ENCODE measurements at regions not wholly inside any gene's neighbourhood (a gene's known extent, or its start where the extent isn't known, plus 50 kb on each side); places are given as distances from the start of the nearest gene placed in this dataset.

- no peak for DNase-seq
- intact Hi-C loops (cut with DNase I): loop anchor here (2.0 to 10.0 kb wide), 2 partner anchors 201 to 259 kb away; no protein-coding TSS in a partner anchor
- no peak overlapping the region for H3K27ac ChIP-seq
- H3K27me3 ChIP-seq: peaks cover 6 to 53% (median 46%) of the 10 kb centered on the region in 3 donors
- peaks cover 0 to 11% (median 9%) of the 10 kb centered on the region in 4 donors for H3K4me1 ChIP-seq
- 31 to 40% methylated on average over 36 of the region's 36 CpGs for WGBS, 2 donors
- TF ChIP-seq POLR2AphosphoS5 (IDR thresholded peaks at IDR 0.05) (no peak), POLR2A (IDR thresholded peaks at IDR 0.05) (no peak)
- TF ChIP-seq, protein P1, sequence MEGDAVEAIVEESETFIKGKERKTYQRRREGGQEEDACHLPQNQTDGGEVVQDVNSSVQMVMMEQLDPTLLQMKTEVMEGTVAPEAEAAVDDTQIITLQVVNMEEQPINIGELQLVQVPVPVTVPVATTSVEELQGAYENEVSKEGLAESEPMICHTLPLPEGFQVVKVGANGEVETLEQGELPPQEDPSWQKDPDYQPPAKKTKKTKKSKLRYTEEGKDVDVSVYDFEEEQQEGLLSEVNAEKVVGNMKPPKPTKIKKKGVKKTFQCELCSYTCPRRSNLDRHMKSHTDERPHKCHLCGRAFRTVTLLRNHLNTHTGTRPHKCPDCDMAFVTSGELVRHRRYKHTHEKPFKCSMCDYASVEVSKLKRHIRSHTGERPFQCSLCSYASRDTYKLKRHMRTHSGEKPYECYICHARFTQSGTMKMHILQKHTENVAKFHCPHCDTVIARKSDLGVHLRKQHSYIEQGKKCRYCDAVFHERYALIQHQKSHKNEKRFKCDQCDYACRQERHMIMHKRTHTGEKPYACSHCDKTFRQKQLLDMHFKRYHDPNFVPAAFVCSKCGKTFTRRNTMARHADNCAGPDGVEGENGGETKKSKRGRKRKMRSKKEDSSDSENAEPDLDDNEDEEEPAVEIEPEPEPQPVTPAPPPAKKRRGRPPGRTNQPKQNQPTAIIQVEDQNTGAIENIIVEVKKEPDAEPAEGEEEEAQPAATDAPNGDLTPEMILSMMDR (IDR thresholded peaks at IDR 0.05): peak in 2 of 4 experiments; percentile 20 to 52
- no peak overlapping the region for H3K4me3 ChIP-seq
- no peaks in the 10 kb centered on the region for H3K36me3 ChIP-seq
- no peaks in the 10 kb centered on the region for H3K9me3 ChIP-seq
Measured at GRCh38 chr12:132413931-132414588, 75.9 kb upstream of the FBRSL1 start.

- WGBS, 2 donors: 69 to 79% methylated on average over 7 of the region's 7 CpGs
- TF ChIP-seq, protein P1 (IDR thresholded peaks at IDR 0.05): no peak
- no peak for TF ChIP-seq POLR2AphosphoS5 (IDR thresholded peaks at IDR 0.05)
- TF ChIP-seq EP300 (IDR thresholded peaks at IDR 0.05): no peak
- no peak for TF ChIP-seq POLR2A (IDR thresholded peaks at IDR 0.05)
- Histone ChIP-seq H3K9me3 (no peaks in the 10 kb centered on the region), H3K36me3 (no peaks in the 10 kb centered on the region), H3K27ac (no peak overlapping the region), H3K27me3 (peaks cover 6 to 57% (median 39%) of the 10 kb centered on the region in 3 donors), H3K4me3 (no peak overlapping the region), H3K4me1 (peaks cover 0 to 11% (median 9%) of the 10 kb centered on the region in 4 donors)
- DNase-seq: no peak
- intact Hi-C loops (cut with DNase I): loop anchor here (10.0 kb wide), 1 partner anchor 257 kb away; no protein-coding TSS in a partner anchor
Measured at GRCh38 chr12:132411457-132411856, 78.5 kb upstream of the FBRSL1 start.

DNA sequence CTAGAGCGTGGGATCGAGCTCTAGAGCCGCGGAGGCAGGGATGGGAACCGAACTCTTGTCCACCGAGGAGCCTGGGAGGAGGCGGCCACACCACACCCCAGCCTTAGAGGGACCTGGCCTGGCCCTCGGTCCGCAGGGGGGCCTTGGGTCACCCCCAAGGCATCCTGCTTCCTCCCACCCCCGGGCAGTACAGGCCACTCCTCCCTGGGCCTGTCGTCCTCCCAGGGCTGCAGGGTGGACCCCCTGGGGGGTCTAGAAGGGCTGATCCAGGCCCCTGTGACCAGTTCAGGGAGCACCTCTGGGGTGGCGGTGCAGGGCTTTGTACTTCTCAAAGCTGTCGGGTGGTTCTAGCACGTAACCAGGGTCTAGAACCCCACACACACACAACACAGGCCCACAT lies 79.1 kb upstream of the FBRSL1 start:
- intact Hi-C loops (cut with DNase I): loop anchor here (10.0 kb wide), 1 partner anchor 256 kb away; no protein-coding TSS in a partner anchor
- H3K4me1 ChIP-seq: peaks cover 0 to 11% (median 9%) of the 10 kb centered on the region in 4 donors

DNA sequence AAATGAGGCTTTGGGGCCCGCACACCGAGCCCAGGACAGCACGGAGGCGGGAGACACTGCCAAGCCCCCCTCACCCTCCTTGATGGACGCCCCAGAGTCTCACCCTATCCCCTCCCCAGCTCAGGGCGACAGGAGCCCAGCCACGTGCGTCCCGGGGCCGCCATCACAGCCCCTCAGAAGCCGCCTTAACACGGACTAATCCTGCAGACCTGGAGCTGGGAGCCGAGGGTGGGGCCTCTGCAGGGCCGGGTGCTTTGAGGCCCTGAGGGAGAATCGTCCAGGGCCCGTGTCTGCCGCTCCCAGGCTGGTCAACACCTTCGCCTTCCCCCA lies 79.7 kb upstream of the FBRSL1 start:
- peaks cover 0 to 11% (median 8%) of the 10 kb centered on the region in 4 donors for H3K4me1 ChIP-seq
- no peaks in the 10 kb centered on the region for H3K9me3 ChIP-seq
- intact Hi-C loops (cut with DNase I): loop anchor here (10.0 kb wide), 1 partner anchor 255 kb away; no protein-coding TSS in a partner anchor
- H3K27ac ChIP-seq: no peak overlapping the region
- TF ChIP-seq, protein P1 (IDR thresholded peaks at IDR 0.05): no peak
- TF ChIP-seq POLR2AphosphoS5 (IDR thresholded peaks at IDR 0.05): no peak
- TF ChIP-seq EP300 (IDR thresholded peaks at IDR 0.05): no peak
- no peak for TF ChIP-seq POLR2A (IDR thresholded peaks at IDR 0.05)
- peaks cover 2 to 56% (median 28%) of the 10 kb centered on the region in 3 donors for H3K27me3 ChIP-seq
- DNase-seq: no peak
- no peak overlapping the region for H3K4me3 ChIP-seq
- WGBS, 2 donors: 66 to 80% methylated on average over 18 of the region's 18 CpGs
- H3K36me3 ChIP-seq: no peaks in the 10 kb centered on the region

More for the DNA sequence above, 79.1 kb upstream of the FBRSL1 start:
- H3K27me3 ChIP-seq: peaks cover 6 to 57% (median 33%) of the 10 kb centered on the region in 3 donors
- H3K27ac ChIP-seq: no peak overlapping the region
- no peaks in the 10 kb centered on the region for H3K36me3 ChIP-seq
- DNase-seq: no peak
- H3K9me3 ChIP-seq: no peaks in the 10 kb centered on the region
- H3K4me3 ChIP-seq: no peak overlapping the region
- 82 to 88% methylated on average over 14 of the region's 14 CpGs for WGBS, 2 donors
- no peak for TF ChIP-seq POLR2AphosphoS5 (IDR thresholded peaks at IDR 0.05)

DNA sequence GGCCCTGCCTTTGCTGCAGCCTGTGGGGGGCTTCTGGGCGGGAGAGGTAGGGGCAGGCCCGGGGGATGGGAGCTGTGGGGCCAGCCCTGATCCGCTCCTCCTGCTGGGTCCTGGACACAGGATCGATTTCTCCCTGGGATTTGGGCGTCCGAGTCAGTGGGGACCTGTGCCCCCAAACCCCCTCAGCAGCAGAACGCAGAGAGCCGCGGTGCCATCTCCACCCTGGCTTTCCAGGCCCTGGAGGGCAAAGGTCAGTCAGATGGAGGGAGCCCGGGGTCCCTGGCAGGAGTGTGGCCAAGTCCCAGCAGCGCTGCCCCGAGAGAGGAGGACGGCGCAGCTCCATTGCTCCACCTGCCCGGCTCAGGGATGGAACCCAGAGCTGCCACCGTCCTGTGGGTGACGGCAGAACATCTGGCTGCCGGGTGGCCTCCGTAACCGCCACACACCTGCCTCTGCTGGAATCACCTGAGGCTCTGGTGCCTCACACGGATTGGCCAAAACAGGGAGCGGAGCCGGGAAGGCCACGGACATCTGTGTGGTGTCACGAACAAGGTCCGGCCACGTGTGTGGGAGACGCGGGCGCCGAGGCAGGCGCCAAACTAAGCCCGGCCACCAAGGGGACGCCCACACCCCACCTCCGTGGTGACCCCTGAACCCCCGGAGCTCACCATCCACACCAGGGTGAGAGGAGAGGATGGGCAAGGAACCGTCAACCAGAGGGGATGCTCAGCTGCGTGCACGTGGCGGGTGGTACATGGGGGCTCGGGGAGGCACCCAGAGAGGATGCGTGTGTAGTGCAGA lies 80.3 kb upstream of the FBRSL1 start:
- peaks cover 0 to 56% (median 28%) of the 10 kb centered on the region in 3 donors for H3K27me3 ChIP-seq
- H3K36me3 ChIP-seq: no peaks in the 10 kb centered on the region
- TF ChIP-seq EP300 (IDR thresholded peaks at IDR 0.05) (no peak), POLR2A (IDR thresholded peaks at IDR 0.05) (no peak), POLR2AphosphoS5 (IDR thresholded peaks at IDR 0.05) (no peak)
- TF ChIP-seq, protein P1 (IDR thresholded peaks at IDR 0.05): no peak
- H3K27ac ChIP-seq: no peak overlapping the region
- WGBS, 2 donors: 67 to 89% methylated on average over 42 of the region's 42 CpGs
- H3K9me3 ChIP-seq: no peaks in the 10 kb centered on the region
- intact Hi-C loops (cut with DNase I): loop anchor here (10.0 kb wide), 1 partner anchor 255 kb away; no protein-coding TSS in a partner anchor
- no peak for DNase-seq
- no peak overlapping the region for H3K4me3 ChIP-seq
- peaks cover 0 to 6% (median 2%) of the 10 kb centered on the region in 4 donors for H3K4me1 ChIP-seq
